Ascending aorta (tissue), 2 donors: ENCODE measurements at regions not wholly inside any gene's neighbourhood (a gene's known extent, or its start where the extent isn't known, plus 50 kb on each side); places are given as distances from the start of the nearest gene placed in this dataset.

Source experiments
- DNase-seq, 2 donors: peaks; one replicate each; pipeline ENCODE4 v3.0.0-alpha.2; 2019; ENCODE audit warnings: low spot score in 2 of 2
- H3K27ac ChIP-seq, 2 donors: fragments of 200-600 bp; sonication (generic); one replicate each; pipeline ENCODE4 v1.5.1; 2016 to 2017; ENCODE audit warnings: mild to moderate bottlenecking in 1 of 2
- H3K27me3 ChIP-seq: fragments of 200-600 bp; sonication (generic); one replicate; pipeline ENCODE4 v1.5.1; 2017
- H3K36me3 ChIP-seq, 2 donors: fragments of 200-600 bp; sonication (generic); one replicate each; pipeline ENCODE4 v1.5.1; 2016
- H3K4me1 ChIP-seq, 2 donors: fragments of 200-600 bp; sonication (generic); one replicate each; pipeline ENCODE4 v1.5.1; 2016 to 2017; ENCODE audit warnings: mild to moderate bottlenecking in 1 of 2
- H3K4me3 ChIP-seq, 2 donors: fragments of 200-600 bp; sonication (generic); one replicate each; pipeline ENCODE4 v1.5.1; 2016 to 2017; ENCODE audit warnings: mild to moderate bottlenecking in 1 of 2
- H3K9me3 ChIP-seq, 2 donors: fragments of 200-600 bp; sonication (generic); one replicate each; pipeline ENCODE4 v1.5.1; 2016
- CTCF ChIP-seq, 3 experiments: fragments of 200-600 bp in 2 of 3; fragments of 450-650 bp in 1 of 3; sonication (generic) in 2 of 3; IDR thresholded peaks; one replicate each; pipeline ENCODE4 v1.5.1; 2016 to 2019; ENCODE audit warnings: antibody characterized with exemption in 3 of 3, mild to moderate bottlenecking in 1 of 3, moderate library complexity in 1 of 3
- intact Hi-C: fragments of 100-400 bp; cut with DNase I; formaldehyde crosslinking; loops from one replicate; pipeline ENCODE4 v1.15.1; 2023

GRCh38 chr5:5699062-5699461 is 276.6 kb downstream of the ICE1 start:
- no peak for DNase-seq
- H3K4me1 ChIP-seq: no peaks in the 10 kb centered on the region

DNA sequence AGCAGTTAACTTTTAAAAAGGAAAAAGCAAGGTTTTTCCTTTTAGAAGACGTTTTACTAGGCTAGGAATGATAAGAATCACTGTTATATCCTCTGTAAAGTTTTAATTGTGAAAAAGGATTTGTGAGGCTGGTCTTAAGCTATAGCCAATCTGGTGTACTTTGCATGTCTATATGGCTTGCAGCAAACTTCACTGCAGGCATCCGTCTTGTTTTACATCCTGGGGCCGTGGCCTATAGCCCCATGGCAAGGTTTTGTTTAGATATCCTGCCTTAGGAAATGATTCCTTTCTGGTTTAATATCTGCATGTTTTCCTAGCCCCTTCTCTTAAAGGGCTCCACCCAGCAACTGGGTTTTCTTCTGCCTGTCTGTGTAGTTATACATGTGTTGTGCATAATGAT is 272.8 kb downstream of the ICE1 start:
- Histone ChIP-seq H3K9me3 (no peaks in the 10 kb centered on the region), H3K4me3 (no peak overlapping the region), H3K27me3 (no peaks in the 10 kb centered on the region), H3K36me3 (no peaks in the 10 kb centered on the region), H3K4me1 (no peaks in the 10 kb centered on the region), H3K27ac (no peak overlapping the region)
- no peak for TF ChIP-seq CTCF (IDR thresholded peaks at IDR 0.05)
- no peak for DNase-seq
- intact Hi-C loops: loop anchor here (10.0 kb wide), 1 partner anchor 180 kb away; no protein-coding TSS in a partner anchor

More at GRCh38 chr5:5699062-5699461, 276.6 kb downstream of the ICE1 start:
- Histone ChIP-seq H3K27ac (no peak overlapping the region), H3K9me3 (no peaks in the 10 kb centered on the region), H3K36me3 (no peaks in the 10 kb centered on the region), H3K4me3 (no peak overlapping the region), H3K27me3 (no peaks in the 10 kb centered on the region)
- no peak for TF ChIP-seq CTCF (IDR thresholded peaks at IDR 0.05)
- intact Hi-C loops: loop anchor here (10.0 kb wide), 1 partner anchor 184 kb away; no protein-coding TSS in a partner anchor

DNA sequence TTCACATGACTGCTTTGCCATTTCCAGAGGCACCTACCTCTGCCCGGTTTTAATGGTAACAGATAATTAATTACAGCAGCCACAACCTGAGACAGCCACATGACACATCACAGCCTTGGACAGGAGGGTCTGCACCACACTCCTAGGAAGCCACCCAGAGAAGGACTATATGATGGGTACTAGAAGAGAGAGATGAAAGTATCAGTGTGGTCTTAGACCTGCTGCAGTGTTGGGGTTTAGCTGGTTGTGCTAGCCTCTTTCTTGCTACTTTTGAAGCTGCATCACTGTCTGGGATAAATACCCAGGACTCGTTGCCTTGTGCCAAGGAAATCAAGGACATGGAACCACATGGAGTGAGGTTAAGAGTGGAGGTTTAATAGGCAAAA is 266.4 kb downstream of the ICE1 start:
- no peaks in the 10 kb centered on the region for H3K36me3 ChIP-seq
- no peaks in the 10 kb centered on the region for H3K9me3 ChIP-seq
- H3K27me3 ChIP-seq: no peaks in the 10 kb centered on the region
- no peak overlapping the region for H3K4me3 ChIP-seq
- no peak overlapping the region for H3K27ac ChIP-seq
- no peak for DNase-seq
- no peak for TF ChIP-seq CTCF (IDR thresholded peaks at IDR 0.05)
- peaks cover 0 to 2% of the 10 kb centered on the region in 2 donors for H3K4me1 ChIP-seq
- intact Hi-C loops: no loop called here

DNA sequence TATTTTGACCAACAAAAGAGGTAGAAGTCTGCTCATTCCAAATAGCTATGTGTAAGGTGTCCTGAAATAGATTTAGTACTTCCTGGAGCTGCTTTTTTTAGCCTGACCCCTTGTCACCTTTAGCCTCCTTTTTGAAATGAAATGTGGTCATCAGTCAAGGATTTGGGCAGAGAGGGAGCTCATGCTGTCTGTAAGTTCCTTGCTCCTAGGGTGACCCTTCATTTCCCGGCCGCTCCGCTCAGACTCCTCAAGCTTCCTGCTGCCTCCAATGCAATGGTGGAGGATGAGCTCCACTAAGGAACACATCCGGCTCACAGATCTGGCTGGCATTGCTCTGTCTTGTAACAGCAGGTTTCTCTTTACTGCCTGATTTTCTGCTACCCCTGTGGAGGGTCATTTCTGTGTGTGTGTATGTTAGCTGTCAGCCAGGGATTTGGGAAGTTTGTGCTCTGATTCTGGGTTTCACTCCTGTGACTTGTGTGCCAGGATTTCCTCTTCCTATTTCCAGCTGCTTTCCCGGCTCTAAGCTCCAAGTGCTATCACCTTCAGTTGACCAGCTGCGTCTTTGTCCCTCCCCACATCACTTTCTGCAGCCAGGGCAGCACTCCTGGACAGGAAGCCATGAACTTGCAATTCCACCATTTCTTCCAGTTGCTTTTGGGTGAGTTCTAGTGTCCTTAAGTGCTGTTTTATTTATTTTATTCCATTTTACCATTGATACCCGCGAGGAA is 265.9 kb downstream of the ICE1 start:
- intact Hi-C loops: no loop called here
- no peaks in the 10 kb centered on the region for H3K27me3 ChIP-seq
- H3K36me3 ChIP-seq: no peaks in the 10 kb centered on the region
- no peak for TF ChIP-seq CTCF (IDR thresholded peaks at IDR 0.05)
- H3K4me1 ChIP-seq: peaks cover 0 to 2% of the 10 kb centered on the region in 2 donors
- H3K27ac ChIP-seq: no peak overlapping the region
- H3K9me3 ChIP-seq: no peaks in the 10 kb centered on the region
- H3K4me3 ChIP-seq: no peak overlapping the region
- DNase-seq: no peak

- H3K9me3 ChIP-seq: no peaks in the 10 kb centered on the region
- intact Hi-C loops: no loop called here
- no peak overlapping the region for H3K27ac ChIP-seq
- no peak for DNase-seq
- H3K4me3 ChIP-seq: no peak overlapping the region
- TF ChIP-seq CTCF (IDR thresholded peaks at IDR 0.05): no peak
- no peaks in the 10 kb centered on the region for H3K36me3 ChIP-seq
- peaks cover 0 to 2% of the 10 kb centered on the region in 2 donors for H3K4me1 ChIP-seq
- H3K27me3 ChIP-seq: no peaks in the 10 kb centered on the region
Observed at GRCh38 chr5:5687113-5687512, 264.6 kb downstream of the ICE1 start.
